Right ventricle myocardium superior (tissue), 1 donor: ENCODE measurements at regions not wholly inside any gene's neighbourhood (a gene's known extent, or its start where the extent isn't known, plus 50 kb on each side); places are given as distances from the start of the nearest gene placed in this dataset.

ENCODE experiments used
- ATAC-seq: fragments of 200-7000 bp; cut with Tn5 transposase; one replicate; pipeline ENCODE4 v1.9.1; 2020; ENCODE audit warnings: mild to moderate bottlenecking; ENCODE audit not compliant: poor library complexity
- DNase-seq: peaks from one replicate; pipeline ENCODE4 v3.0.0-alpha.2; 2020
- intact Hi-C: fragments of 100-400 bp; cut with DNase I; formaldehyde crosslinking; loops from one replicate; pipeline ENCODE4 v1.11.2; 2022
- donor health status: DM: no; HTN: yes; CAD: no; lungs with severe emphysema.

GRCh38 chr20:3354247-3354646 is 53.2 kb downstream of the DNAAF9 start:
- intact Hi-C loops = loop anchor here (10.0 kb wide), 1 partner anchor 51 kb away; the partner anchor contains the start of gene DNAAF9
- ATAC-seq = peak; percentile 37
- DNase-seq = no peak

GRCh38 chr20:3353646-3354045 is 53.8 kb downstream of the DNAAF9 start:
- ATAC-seq (no peak), DNase-seq (no peak)
- intact Hi-C loops = loop anchor here (10.0 kb wide), 1 partner anchor 51 kb away; the partner anchor contains the start of gene DNAAF9

- intact Hi-C loops = loop anchor here (10.0 kb wide), 1 partner anchor 53 kb away; the partner anchor contains the start of gene DNAAF9
- peak; percentile 76 for ATAC-seq
- no peak for DNase-seq
These were observed 55.3 kb downstream of the DNAAF9 start for GRCh38 chr20:3352202-3352601.

GRCh38 chr20:3350422-3350821 is 57.0 kb downstream of the DNAAF9 start:
- no peak for DNase-seq
- intact Hi-C loops = loop anchor here (10.0 kb wide), 1 partner anchor 54 kb away; the partner anchor contains the start of gene DNAAF9
- ATAC-seq = no peak

- intact Hi-C loops = loop anchor here (10.0 kb wide), 1 partner anchor 55 kb away; the partner anchor contains the start of gene DNAAF9
- ATAC-seq = peak; percentile 32
- no peak for DNase-seq
These were observed 57.7 kb downstream of the DNAAF9 start for GRCh38 chr20:3349786-3350185.

- ATAC-seq (no peak), DNase-seq (no peak)
- intact Hi-C loops = no loop called here
These were observed 64.7 kb downstream of the DNAAF9 start for GRCh38 chr20:3342766-3343165.

GRCh38 chr20:3340443-3340842 is 67.0 kb downstream of the DNAAF9 start:
- DNase-seq (peak; percentile 90), ATAC-seq (peak; percentile 92)
- intact Hi-C loops = no loop called here

GRCh38 chr20:3339571-3339970 is 67.9 kb downstream of the DNAAF9 start:
- DNase-seq (no peak), ATAC-seq (no peak)
- intact Hi-C loops = no loop called here

GRCh38 chr20:3339076-3339475 is 68.4 kb downstream of the DNAAF9 start:
- intact Hi-C loops = no loop called here
- DNase-seq = no peak
- ATAC-seq = no peak

- ATAC-seq (no peak), DNase-seq (no peak)
- intact Hi-C loops = no loop called here
These were observed 73.1 kb downstream of the DNAAF9 start for GRCh38 chr20:3334156-3334943.

GRCh38 chr20:3330046-3330741 is 77.3 kb downstream of the DNAAF9 start:
- ATAC-seq = no peak
- intact Hi-C loops = no loop called here
- DNase-seq = no peak

GRCh38 chr20:3328501-3328900 is 79.0 kb downstream of the DNAAF9 start:
- intact Hi-C loops = no loop called here
- ATAC-seq = no peak
- no peak for DNase-seq

GRCh38 chr20:3326779-3327521 is 80.5 kb downstream of the DNAAF9 start:
- intact Hi-C loops = no loop called here
- ATAC-seq (peak; percentile 78), DNase-seq (no peak)

GRCh38 chr20:3325864-3326263 is 81.6 kb downstream of the DNAAF9 start:
- intact Hi-C loops = no loop called here
- no peak for DNase-seq
- no peak for ATAC-seq

GRCh38 chr20:3323398-3323797 is 84.1 kb downstream of the DNAAF9 start:
- DNase-seq (no peak), ATAC-seq (no peak)

GRCh38 chr20:3318226-3318884 is 79.4 kb upstream of the SLC4A11 start:
- DNase-seq = no peak
- intact Hi-C loops = loop anchor here (5.0 kb wide), 1 partner anchor 101 kb away; no protein-coding TSS in a partner anchor

More at GRCh38 chr20:3323398-3323797, 84.1 kb downstream of the DNAAF9 start:
- intact Hi-C loops = no loop called here

GRCh38 chr20:3316136-3316535 is 77.1 kb upstream of the SLC4A11 start:
- intact Hi-C loops = loop anchor here (5.0 kb wide), 1 partner anchor 99 kb away; no protein-coding TSS in a partner anchor
- ATAC-seq = peak; percentile 35
- DNase-seq = no peak

More at GRCh38 chr20:3318226-3318884, 79.4 kb upstream of the SLC4A11 start:
- ATAC-seq = no peak

- intact Hi-C loops = loop anchor here (5.0 kb wide), 1 partner anchor 98 kb away; no protein-coding TSS in a partner anchor
- ATAC-seq = no peak
- DNase-seq = no peak
These were observed 76.1 kb upstream of the SLC4A11 start for GRCh38 chr20:3315136-3315535.
